HG03354 (cell line): ENCODE measurements at regions not wholly inside any gene's neighbourhood (a gene's known extent, or its start where the extent isn't known, plus 50 kb on each side); places are given as distances from the start of the nearest gene placed in this dataset.

Experiments used
- ATAC-seq: cut with Tn5 transposase; IDR thresholded peaks from one replicate; pipeline ENCODE4 v1.9.1; 2021; ENCODE audit warnings: mild to moderate bottlenecking; ENCODE audit not compliant: unreplicated experiment, poor library complexity, severe bottlenecking

DNA sequence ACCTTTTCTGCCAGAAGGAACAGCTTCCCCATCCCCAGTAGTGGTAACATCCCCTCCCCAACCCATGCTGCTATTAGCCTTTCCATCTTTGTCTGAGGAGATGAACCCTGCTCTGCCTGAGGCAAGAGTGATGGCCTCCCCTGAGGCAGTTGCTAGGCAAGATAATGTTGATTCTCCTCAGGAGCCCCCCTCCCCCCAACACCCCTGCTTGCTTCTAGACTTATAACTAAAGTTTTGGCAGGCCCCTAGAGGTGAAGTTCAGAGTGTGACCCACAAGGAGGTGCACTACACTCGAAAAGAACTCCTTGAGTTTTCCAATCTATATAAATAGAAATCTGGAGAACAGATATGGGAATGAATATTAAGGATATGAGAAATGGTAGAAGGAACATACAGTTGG, 962.5 kb downstream of the ADGRL3 start:
- no peak for ATAC-seq

DNA sequence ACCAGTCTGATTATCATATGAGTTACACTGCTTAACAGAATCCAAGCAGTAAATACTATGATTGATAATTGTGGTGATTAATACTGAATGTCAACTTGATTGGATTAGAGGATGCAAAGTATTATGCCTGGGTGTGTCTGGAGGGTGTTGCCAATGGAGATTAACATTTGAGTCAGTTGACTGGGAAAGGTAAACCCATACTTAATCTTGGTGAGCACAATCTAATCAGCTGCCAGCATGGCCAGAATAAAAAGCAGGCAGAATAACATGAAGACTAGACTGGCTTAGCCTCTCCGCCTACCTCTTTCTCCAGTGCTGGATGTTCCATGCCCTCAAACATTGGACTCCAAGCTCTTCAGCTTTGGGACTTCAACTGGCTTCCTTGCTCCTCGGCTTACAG, 961.3 kb downstream of the ADGRL3 start:
- ATAC-seq: no peak

DNA sequence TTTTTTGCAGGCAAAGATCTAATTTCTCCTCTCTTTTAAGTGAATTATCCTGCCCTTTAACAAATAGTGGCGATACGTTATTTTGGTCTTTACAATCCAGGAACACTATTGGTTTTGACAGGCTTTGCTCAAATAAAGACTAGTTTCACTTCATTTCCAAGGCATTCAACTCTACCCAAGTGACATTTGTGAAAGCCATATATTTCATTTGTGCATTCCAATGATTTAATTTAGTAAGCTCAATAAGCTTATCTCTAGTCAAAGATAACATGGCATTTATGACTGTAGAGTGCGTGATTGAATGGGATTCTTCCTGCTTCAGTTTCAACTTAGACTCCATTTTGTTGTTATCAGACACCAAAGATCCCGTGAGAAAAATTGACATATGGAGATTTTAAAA, 959.8 kb downstream of the ADGRL3 start:
- no peak for ATAC-seq

DNA sequence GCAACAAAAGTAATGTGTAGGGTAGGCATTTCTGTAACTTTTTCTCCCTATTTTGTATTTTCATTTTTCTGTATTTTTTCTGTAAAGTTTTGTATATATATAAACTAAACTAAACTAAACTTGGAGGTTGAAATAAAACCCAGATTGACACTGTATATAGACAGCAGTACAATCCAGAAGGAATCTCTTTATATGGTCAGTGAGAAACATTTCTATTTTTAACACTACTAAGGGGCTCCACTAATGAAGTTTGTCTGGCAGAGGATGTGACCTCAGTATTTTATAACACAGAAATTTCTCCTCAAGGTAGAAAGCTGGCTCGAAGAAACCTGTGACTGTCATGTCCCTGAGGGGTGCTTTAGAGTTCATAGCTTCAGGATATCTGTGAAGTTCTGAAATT, 959.2 kb downstream of the ADGRL3 start:
- no peak for ATAC-seq

DNA sequence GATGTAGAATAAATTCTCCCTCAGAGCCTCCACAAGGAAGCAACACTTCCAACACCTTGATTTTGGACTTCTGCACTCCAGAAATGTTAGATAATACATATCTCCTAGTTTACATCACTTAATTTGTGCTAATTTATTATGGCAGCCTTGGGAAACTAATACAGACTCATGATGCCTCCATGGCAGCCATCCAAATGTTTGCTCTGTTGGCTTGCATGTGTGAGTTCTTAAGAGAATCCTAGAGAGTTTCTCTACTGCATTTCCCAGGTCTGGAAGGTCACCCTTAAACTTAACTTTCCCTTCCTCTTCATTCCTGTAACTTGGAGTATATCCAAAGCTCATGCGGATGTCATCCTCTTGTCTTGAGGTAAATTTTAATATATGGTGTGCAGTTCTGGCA, 956.1 kb downstream of the ADGRL3 start:
- no peak for ATAC-seq

DNA sequence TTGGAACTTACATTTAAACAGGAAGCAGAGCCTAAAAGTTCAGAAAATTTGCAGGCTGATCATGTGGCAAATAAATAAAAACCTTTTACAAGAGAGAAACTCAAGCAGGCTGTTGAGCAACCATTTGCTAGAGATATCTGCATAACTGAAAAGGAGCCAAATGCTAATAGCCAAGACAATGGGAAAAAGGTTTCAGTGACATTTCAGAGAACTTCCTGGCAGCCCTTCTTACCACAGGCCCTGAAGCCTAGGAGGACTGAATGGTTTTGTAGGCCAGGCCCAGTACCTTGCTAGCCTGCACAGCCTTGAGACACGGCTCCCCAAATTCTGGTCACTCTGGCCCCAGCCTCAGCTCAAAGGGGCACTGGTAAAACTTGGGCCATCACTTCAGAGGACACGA, 945.1 kb downstream of the ADGRL3 start:
- no peak for ATAC-seq

DNA sequence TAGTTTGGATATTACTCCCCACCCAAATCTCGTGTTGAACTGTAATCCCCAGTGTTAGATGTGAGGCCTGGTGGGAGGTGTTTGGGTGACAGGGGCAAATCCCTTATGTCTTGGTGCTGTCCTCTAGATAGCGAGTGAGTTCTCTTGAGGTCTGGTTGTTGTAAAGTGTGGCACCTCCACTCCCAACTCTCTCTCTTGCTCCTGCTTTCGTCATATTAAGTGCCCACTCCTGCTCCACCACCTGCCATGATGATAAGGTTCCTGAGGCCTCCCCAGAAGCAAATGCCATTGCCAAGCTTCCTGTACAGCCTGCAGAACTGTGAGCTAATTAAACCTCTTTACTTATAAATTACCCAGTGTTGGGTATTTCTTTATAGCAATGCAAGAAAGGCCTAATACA, 944.3 kb downstream of the ADGRL3 start:
- ATAC-seq: no peak

DNA sequence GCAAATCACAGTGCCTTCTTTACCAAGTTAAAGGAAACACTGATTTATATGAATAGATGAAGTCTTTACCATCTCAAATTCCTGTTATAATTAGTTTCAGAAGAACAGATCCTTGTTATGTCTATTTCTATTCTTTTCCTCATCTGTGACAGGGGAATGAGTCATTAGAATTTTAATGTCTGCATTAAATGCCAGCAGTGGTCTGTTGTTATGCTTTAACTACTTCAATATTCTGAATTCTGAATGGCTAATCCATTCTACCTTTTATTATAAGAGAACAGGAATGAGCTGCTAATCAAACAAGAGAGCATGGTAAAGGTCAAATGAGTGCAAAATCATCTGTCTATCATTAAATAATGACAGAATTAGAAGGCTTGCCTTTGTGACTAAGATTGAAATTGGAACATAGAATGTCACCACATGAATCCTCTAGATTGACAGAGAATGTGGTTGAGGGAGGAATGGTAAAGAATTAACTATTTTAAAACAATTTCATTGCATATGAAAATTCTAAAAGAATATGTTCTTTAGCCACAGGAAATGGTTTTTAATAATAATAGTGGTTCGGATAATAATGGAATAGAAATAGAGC, 935.5 kb downstream of the ADGRL3 start:
- no peak for ATAC-seq

DNA sequence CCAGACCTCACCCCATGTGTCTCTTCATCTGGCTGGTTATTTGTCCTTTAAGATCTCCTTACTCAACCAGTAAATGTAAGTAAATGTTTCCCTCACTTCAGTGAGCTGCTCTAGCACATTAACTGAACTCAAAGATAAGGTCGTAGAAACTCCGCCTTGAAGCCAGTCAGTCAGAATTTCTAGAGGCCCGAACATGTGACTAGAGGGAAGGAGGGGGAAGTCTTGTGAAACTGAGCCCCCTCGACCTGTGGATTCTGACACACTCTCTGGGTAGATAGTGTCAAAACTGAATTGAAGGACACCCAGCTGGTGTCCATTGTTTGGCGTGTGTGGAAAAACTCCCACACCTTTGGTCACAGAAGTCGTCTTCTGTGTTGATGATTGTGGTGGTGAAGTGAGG, 933.9 kb downstream of the ADGRL3 start:
- ATAC-seq: no peak

DNA sequence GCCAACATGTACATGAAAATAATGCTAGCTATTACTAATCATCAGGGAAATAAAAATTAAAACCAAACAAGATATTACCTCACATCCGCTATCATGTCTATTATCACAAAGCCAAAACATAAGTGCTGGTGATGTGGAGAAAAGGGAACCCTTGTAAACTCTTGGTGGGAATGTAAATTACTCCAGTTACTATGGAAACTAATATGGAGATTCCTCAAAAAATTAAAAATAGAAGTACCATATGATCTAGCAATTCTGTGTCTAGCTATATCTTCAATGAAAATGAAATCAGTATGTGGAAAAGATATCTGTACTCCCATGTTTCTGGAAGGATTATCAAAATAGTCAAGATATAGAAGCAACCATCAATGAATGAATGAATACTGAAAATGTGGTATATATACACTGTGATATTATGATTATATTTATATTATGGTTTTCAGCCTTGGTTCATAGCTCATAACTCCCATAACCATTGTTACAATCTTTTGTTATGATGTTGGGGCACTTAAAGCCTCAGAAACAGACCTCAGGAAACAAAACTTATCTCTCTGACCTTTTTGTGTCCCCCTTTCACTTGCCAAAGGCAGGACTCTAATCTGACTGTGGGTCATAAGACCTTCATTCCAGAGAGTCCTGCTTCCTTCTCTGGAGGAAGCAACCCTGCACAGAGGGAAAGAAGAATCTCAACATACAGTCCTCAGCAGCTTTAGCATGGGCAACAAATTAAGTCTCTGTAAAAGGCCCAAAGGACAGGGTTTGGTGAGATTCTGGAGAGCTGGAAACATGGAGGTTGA, 933.2 kb downstream of the ADGRL3 start:
- no peak for ATAC-seq

DNA sequence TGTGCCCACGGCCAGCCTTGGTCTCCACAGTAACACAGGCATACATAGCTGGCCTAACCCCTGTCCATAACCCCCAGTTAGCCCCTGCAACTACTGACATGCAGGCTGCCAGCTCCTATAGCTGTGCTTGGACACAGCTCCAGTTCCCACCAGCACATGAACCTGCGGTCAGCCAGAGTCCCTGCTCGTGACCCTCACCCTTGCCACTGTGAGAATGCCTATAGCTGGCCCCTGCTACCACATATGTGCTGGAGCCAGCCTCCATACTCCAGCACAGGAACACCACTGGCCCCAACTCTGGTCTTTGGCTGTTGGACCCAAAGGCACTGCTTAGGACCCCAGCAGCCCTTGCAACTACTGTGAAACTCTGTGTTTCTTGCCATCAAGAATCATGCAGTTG, 930.9 kb downstream of the ADGRL3 start:
- no peak for ATAC-seq

DNA sequence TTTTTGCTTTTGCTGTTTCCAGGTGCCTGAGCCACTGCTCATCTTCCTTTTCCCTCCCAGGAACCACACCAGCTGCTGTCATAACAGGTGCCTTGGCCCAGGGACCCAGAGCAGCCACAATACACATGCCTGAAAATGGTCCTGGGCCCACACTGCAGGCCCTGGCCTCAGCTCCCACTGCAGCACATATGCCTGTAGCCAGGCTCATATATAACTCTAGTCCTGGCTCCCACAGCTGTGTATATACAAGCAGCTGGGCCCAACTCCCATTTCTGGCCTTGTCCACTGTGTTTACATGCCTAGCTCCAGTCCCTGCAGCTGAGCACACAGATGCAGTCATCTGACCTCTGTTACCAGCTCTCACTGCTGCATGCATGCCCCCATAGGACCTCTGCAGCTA, 930.5 kb downstream of the ADGRL3 start:
- ATAC-seq: no peak

DNA sequence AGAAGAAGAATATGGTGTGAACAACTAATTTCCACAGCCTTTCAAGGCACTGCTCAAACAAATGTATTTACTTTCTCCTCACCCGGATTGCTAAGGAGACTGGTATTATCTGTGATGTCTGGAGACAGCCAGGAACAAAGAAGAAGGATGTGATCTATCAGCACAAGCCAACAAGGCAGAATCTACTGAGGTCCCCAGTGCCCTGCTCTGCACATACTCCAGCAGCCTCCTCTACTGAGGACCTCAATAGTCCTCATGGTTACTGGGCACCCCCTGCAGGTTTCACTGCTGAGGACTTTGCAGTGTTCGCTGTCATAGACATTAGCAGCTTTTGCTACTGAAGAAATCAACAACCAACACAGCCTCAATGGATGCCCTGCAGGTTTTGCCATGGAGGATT, 930.1 kb downstream of the ADGRL3 start:
- no peak for ATAC-seq
